ENCODE measurements at regions not wholly inside any gene's neighbourhood (a gene's known extent, or its start where the extent isn't known, plus 50 kb on each side); places are given as distances from the start of the nearest gene placed in this dataset.

- Histone ChIP-seq H3K9me3 (no peaks in the 10 kb centered on the region), H3K4me3 (no peak overlapping the region), H3K27ac (no peak overlapping the region), H3K4me1 (no peaks in the 10 kb centered on the region), H3K36me3 (no peaks in the 10 kb centered on the region), H3K27me3 (no peaks in the 10 kb centered on the region)
- DNase-seq (ENCODE audit: extremely low spot score in 2 of 2) = no peak
- intact Hi-C loops (cut with DNase I) = no loop called here
- TF ChIP-seq POLR2AphosphoS5 (IDR thresholded peaks at IDR 0.05; ENCODE audit: insufficient read depth in 1 of 2, low read depth in 1 of 2) (no peak), CTCF (IDR thresholded peaks at IDR 0.05) (no peak), POLR2A (IDR thresholded peaks at IDR 0.05) (no peak)
These were observed 366.2 kb upstream of the DPH6 start for GRCh38 chr15:35912196-35912595.

DNA sequence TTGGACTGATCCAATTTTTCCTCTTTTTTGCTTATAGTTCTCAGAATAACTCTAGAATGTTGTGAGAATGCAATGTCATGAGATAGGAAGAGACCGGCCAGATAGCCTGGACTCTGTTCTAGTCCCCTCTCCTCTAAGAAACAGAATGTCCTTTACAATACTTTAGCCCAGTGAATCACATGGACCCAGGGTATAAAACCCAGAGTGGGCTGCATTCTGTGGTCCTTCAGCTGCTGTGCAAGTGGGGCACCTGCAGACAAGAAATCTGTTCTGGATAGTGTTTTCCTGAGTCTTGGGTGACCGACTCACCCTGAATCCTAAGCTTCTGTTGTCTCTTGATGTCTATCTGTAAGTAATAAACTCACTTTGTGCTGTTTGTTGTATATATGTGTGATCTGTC, 368.6 kb upstream of the DPH6 start:
- TF ChIP-seq CTCF (IDR thresholded peaks at IDR 0.05) = no peak
- no peak for TF ChIP-seq POLR2A (IDR thresholded peaks at IDR 0.05)
- TF ChIP-seq POLR2AphosphoS5 (IDR thresholded peaks at IDR 0.05; ENCODE audit: insufficient read depth in 1 of 2, low read depth in 1 of 2) = no peak
- no peak for DNase-seq (ENCODE audit: extremely low spot score in 2 of 2)
- intact Hi-C loops (cut with DNase I) = no loop called here
- H3K9me3 ChIP-seq = no peaks in the 10 kb centered on the region
- no peaks in the 10 kb centered on the region for H3K4me1 ChIP-seq
- H3K27ac ChIP-seq = no peak overlapping the region
- H3K36me3 ChIP-seq = no peaks in the 10 kb centered on the region
- H3K4me3 ChIP-seq = no peak overlapping the region
- H3K27me3 ChIP-seq = no peaks in the 10 kb centered on the region

DNA sequence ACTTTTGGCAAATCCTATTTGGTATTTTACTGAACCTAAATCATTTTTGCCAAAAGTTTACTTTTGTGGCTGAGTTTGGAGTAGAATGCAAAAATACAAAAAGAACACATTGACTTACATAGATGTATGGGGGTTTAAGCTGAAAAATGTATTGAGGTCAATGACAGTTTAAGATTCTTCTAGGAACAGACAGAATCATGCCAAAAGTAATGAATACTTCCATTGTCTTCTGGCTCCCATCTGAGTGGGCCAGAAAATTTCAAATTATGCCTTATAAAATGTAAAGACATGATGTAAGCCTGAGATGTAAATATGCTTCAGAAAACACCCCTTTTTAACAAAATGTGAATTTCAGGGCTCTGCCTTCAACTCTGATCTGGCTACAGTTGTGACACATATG, 375.1 kb upstream of the DPH6 start:
- Histone ChIP-seq H3K9me3 (no peaks in the 10 kb centered on the region), H3K27me3 (no peaks in the 10 kb centered on the region), H3K4me3 (no peak overlapping the region), H3K27ac (no peak overlapping the region), H3K4me1 (no peaks in the 10 kb centered on the region), H3K36me3 (no peaks in the 10 kb centered on the region)
- TF ChIP-seq CTCF (IDR thresholded peaks at IDR 0.05) (no peak), POLR2A (IDR thresholded peaks at IDR 0.05) (no peak), POLR2AphosphoS5 (IDR thresholded peaks at IDR 0.05; ENCODE audit: insufficient read depth in 1 of 2, low read depth in 1 of 2) (no peak)
- intact Hi-C loops (cut with DNase I) = no loop called here
- no peak for DNase-seq (ENCODE audit: extremely low spot score in 2 of 2)

- no peaks in the 10 kb centered on the region for H3K4me1 ChIP-seq
These were observed 379.5 kb upstream of the DPH6 start for GRCh38 chr15:35925275-35926006.

More at GRCh38 chr15:35925275-35926006, 379.5 kb upstream of the DPH6 start:
- no peaks in the 10 kb centered on the region for H3K36me3 ChIP-seq
- no peak for DNase-seq (ENCODE audit: extremely low spot score in 2 of 2)
- no peaks in the 10 kb centered on the region for H3K9me3 ChIP-seq
- intact Hi-C loops (cut with DNase I) = no loop called here
- H3K4me3 ChIP-seq = no peak overlapping the region
- H3K27ac ChIP-seq = no peak overlapping the region
- no peaks in the 10 kb centered on the region for H3K27me3 ChIP-seq
- no peak for TF ChIP-seq POLR2A (IDR thresholded peaks at IDR 0.05)
- no peak for TF ChIP-seq CTCF (IDR thresholded peaks at IDR 0.05)
- TF ChIP-seq POLR2AphosphoS5 (IDR thresholded peaks at IDR 0.05; ENCODE audit: insufficient read depth in 1 of 2, low read depth in 1 of 2) = no peak

Measured in vagina (tissue), 2 donors.